ENCODE measurements at regions not wholly inside any gene's neighbourhood (a gene's known extent, or its start where the extent isn't known, plus 50 kb on each side); places are given as distances from the start of the nearest gene placed in this dataset.

DNA sequence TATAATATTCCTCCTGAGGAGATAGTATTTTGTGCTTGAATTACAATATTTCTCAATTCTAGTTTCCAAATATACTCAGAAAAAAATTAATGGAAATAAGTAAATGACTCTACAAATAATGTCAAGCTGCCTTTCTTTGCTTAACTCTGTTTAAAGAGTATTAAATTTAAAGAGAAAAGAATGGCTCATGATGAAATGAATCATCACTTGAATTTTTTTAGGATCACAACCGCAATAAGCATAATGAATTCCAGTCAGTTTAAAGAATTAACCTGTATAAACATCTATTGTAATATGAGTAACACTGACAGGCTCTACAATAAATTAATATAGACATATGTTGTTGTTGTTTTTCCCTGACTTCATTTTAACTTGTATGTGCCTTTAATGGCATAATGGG lies 266.2 kb upstream of the ADGRB3 start:
- no peaks in the 10 kb centered on the region for H3K9me3 ChIP-seq
- no peaks in the 10 kb centered on the region for H3K4me1 ChIP-seq
- no peak overlapping the region for H3K4me3 ChIP-seq
- no peaks in the 10 kb centered on the region for H3K27me3 ChIP-seq
- in situ Hi-C loops (cut with MboI; ENCODE audit: low pct_ligation_motif_present in 1 of 4, low pct_unique_long_range_greater_than_20kb in 1 of 4, low sequenced_read_pairs in 3 of 4) = no loop called here
- no peak for TF ChIP-seq EP300 (IDR thresholded peaks at IDR 0.05; ENCODE audit: low read depth)
- TF ChIP-seq, protein P1, sequence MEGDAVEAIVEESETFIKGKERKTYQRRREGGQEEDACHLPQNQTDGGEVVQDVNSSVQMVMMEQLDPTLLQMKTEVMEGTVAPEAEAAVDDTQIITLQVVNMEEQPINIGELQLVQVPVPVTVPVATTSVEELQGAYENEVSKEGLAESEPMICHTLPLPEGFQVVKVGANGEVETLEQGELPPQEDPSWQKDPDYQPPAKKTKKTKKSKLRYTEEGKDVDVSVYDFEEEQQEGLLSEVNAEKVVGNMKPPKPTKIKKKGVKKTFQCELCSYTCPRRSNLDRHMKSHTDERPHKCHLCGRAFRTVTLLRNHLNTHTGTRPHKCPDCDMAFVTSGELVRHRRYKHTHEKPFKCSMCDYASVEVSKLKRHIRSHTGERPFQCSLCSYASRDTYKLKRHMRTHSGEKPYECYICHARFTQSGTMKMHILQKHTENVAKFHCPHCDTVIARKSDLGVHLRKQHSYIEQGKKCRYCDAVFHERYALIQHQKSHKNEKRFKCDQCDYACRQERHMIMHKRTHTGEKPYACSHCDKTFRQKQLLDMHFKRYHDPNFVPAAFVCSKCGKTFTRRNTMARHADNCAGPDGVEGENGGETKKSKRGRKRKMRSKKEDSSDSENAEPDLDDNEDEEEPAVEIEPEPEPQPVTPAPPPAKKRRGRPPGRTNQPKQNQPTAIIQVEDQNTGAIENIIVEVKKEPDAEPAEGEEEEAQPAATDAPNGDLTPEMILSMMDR (IDR thresholded peaks at IDR 0.05) = no peak
- TF ChIP-seq POLR2A (IDR thresholded peaks at IDR 0.05) = no peak
- no peak for TF ChIP-seq POLR2AphosphoS5 (IDR thresholded peaks at IDR 0.05)
- no peaks in the 10 kb centered on the region for H3K36me3 ChIP-seq
- H3K27ac ChIP-seq = no peak overlapping the region
- WGBS, 2 donors (ENCODE audit: low coverage in 1 of 2) = 76 to 82% methylated on average over 1 of the region's 1 CpG
- intact Hi-C loops (cut with DNase I; ENCODE audit: low total_unique reads) = no loop called here
- no peak for DNase-seq

DNA sequence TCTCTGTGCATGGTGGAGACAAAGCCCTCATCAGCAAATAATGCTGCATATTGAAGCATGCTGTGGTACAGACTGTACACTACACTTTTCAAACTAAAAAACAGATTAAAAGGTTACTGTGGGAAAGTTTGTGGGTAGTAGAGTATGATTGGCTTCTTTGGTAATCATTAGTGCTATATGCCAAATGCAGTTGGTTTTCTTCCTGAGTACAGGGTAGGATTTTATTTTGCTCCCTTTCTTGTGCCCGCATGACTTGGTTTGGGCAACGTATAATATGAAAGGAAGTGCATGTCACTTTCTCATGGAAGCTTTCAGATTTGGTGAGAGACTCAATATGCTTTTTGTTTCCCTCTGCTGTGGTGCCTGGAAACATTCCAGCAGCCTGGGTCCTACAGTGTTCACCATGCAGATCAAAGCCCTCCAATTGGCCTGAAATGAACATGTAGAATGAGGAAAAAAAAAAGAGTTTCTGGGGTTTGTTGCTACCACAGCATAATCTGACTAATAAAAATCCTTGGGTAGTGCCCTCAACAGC lies 270.7 kb upstream of the ADGRB3 start:
- Histone ChIP-seq H3K27ac (no peak overlapping the region), H3K36me3 (no peaks in the 10 kb centered on the region), H3K9me3 (no peaks in the 10 kb centered on the region), H3K4me3 (no peak overlapping the region), H3K27me3 (no peaks in the 10 kb centered on the region), H3K4me1 (no peaks in the 10 kb centered on the region)
- in situ Hi-C loops (cut with MboI; ENCODE audit: low pct_ligation_motif_present in 1 of 4, low pct_unique_long_range_greater_than_20kb in 1 of 4, low sequenced_read_pairs in 3 of 4) = no loop called here
- intact Hi-C loops (cut with DNase I; ENCODE audit: low total_unique reads) = no loop called here
- no peak for DNase-seq
- TF ChIP-seq EP300 (IDR thresholded peaks at IDR 0.05; ENCODE audit: low read depth) (no peak), POLR2A (IDR thresholded peaks at IDR 0.05) (no peak), POLR2AphosphoS5 (IDR thresholded peaks at IDR 0.05) (no peak)
- TF ChIP-seq, protein P1 (IDR thresholded peaks at IDR 0.05) = no peak
- 74 to 92% methylated on average over 2 of the region's 2 CpGs for WGBS, 2 donors (ENCODE audit: low coverage in 1 of 2)

DNA sequence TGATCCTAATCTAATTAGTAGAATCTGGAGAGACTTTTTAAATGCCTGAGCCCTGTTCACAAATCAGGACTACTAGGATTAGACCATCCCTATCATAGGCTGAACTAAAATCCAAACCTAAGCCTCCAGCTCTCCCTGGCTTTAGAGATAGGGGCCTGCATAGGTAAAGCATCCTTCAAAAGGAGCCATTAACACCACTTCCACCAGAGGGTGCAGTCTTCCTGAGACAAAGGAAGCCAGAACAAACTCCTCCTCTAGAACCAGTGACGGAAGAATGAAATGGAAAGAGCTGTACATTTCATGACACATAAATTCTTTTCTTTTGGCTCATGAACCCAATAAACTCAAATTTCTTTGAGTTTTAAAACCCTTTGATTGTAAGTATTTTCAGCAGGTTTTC lies 291.2 kb upstream of the ADGRB3 start:
- intact Hi-C loops (cut with DNase I; ENCODE audit: low total_unique reads) (loop anchor here (10.0 kb wide), 1 partner anchor 591 kb away; no protein-coding TSS in a partner anchor), in situ Hi-C loops (cut with MboI; ENCODE audit: low pct_ligation_motif_present in 1 of 4, low pct_unique_long_range_greater_than_20kb in 1 of 4, low sequenced_read_pairs in 3 of 4) (no loop called here)
- TF ChIP-seq POLR2A (IDR thresholded peaks at IDR 0.05) (no peak), EP300 (IDR thresholded peaks at IDR 0.05; ENCODE audit: low read depth) (no peak)
- TF ChIP-seq, protein P1 (IDR thresholded peaks at IDR 0.05) = peak in 3 of 5 experiments; percentile 9 to 30 (median 14)
- no peaks in the 10 kb centered on the region for H3K27me3 ChIP-seq
- DNase-seq = no peak
- H3K4me3 ChIP-seq = no peak overlapping the region
- no peaks in the 10 kb centered on the region for H3K4me1 ChIP-seq
- H3K9me3 ChIP-seq = no peaks in the 10 kb centered on the region
- H3K27ac ChIP-seq = no peak overlapping the region
- WGBS, 2 donors (ENCODE audit: low coverage in 1 of 2) = 20% methylated on average over 1 of the region's 1 CpG; no CpG with 5 or more reads in 1 of the 2 donors
- H3K36me3 ChIP-seq = no peaks in the 10 kb centered on the region

GRCh38 chr6:68342286-68342685 lies 292.8 kb upstream of the ADGRB3 start:
- in situ Hi-C loops (cut with MboI; ENCODE audit: low pct_ligation_motif_present in 1 of 4, low pct_unique_long_range_greater_than_20kb in 1 of 4, low sequenced_read_pairs in 3 of 4) = no loop called here
- TF ChIP-seq POLR2A (IDR thresholded peaks at IDR 0.05) = no peak
- TF ChIP-seq POLR2AphosphoS5 (IDR thresholded peaks at IDR 0.05) = no peak
- TF ChIP-seq, protein P1 (IDR thresholded peaks at IDR 0.05) = no peak
- no peak for TF ChIP-seq EP300 (IDR thresholded peaks at IDR 0.05; ENCODE audit: low read depth)
- H3K27ac ChIP-seq = no peak overlapping the region
- H3K9me3 ChIP-seq = no peaks in the 10 kb centered on the region
- H3K4me3 ChIP-seq = no peak overlapping the region
- no peaks in the 10 kb centered on the region for H3K36me3 ChIP-seq
- 46 to 60% methylated on average over 1 of the region's 1 CpG for WGBS, 2 donors (ENCODE audit: low coverage in 1 of 2)
- H3K27me3 ChIP-seq = no peaks in the 10 kb centered on the region
- no peaks in the 10 kb centered on the region for H3K4me1 ChIP-seq
- intact Hi-C loops (cut with DNase I; ENCODE audit: low total_unique reads) = loop anchor here (10.0 kb wide), 1 partner anchor 593 kb away; no protein-coding TSS in a partner anchor
- DNase-seq = no peak
